HCT116 (cell line): ENCODE measurements at regions not wholly inside any gene's neighbourhood (a gene's known extent, or its start where the extent isn't known, plus 50 kb on each side); places are given as distances from the start of the nearest gene placed in this dataset.

Source experiments
- ATF3 ChIP-seq: IDR thresholded peaks from 2 replicates; pipeline ENCODE4 v1.6.1; 2012
- CBX3 ChIP-seq: IDR thresholded peaks from 2 replicates; pipeline ENCODE4 v1.6.1; 2012; ENCODE audit warnings: low read depth
- CTCF ChIP-seq, 3 experiments: fragments of 200-600 bp in 1 of 3; sonication (generic) in 1 of 3; IDR thresholded peaks in 2 of 3; conservative IDR thresholded peaks in 1 of 3; 2 replicates each; pipeline ENCODE4 v1.5.1; 2012 to 2017; ENCODE audit warnings: low read depth in 2 of 3, low read length in 2 of 3, antibody characterized with exemption in 1 of 3, borderline replicate concordance in 1 of 3, control low read depth in 1 of 3, mild to moderate bottlenecking in 1 of 3, mixed read lengths in 1 of 3, mixed run types in 1 of 3, moderate library complexity in 1 of 3; ENCODE audit not compliant: insufficient read depth in 1 of 3
- EGR1 ChIP-seq: IDR thresholded peaks from 2 replicates; pipeline ENCODE4 v1.6.1; 2012; ENCODE audit warnings: low read depth
- EZH2 ChIP-seq: fragments of 200-600 bp; sonication (generic); IDR thresholded peaks from 2 replicates; pipeline ENCODE4 v1.6.1; 2017; ENCODE audit warnings: antibody characterized with exemption, mixed run types
- MAX ChIP-seq: IDR thresholded peaks from 2 replicates; pipeline ENCODE4 v1.6.1; 2012
- POLR2A ChIP-seq: IDR thresholded peaks from 2 replicates; pipeline ENCODE4 v1.7.0; 2011; ENCODE audit warnings: borderline replicate concordance; ENCODE audit not compliant: insufficient read depth, insufficient read length; ENCODE audit errors: extremely low read depth
- POLR2AphosphoS5 ChIP-seq: IDR thresholded peaks from 2 replicates; pipeline ENCODE4 v1.6.1; 2011; ENCODE audit warnings: mild to moderate bottlenecking, low read depth, low read length, moderate library complexity
- REST ChIP-seq: IDR thresholded peaks from 2 replicates; pipeline ENCODE4 v1.6.1; 2012; ENCODE audit warnings: low read depth
- SP1 ChIP-seq: IDR thresholded peaks from 2 replicates; pipeline ENCODE4 v1.6.1; 2012; ENCODE audit warnings: low read depth
- YY1 ChIP-seq: IDR thresholded peaks from 2 replicates; pipeline ENCODE4 v1.6.1; 2011; ENCODE audit warnings: low read length, low read depth, moderate library complexity, mild to moderate bottlenecking; ENCODE audit not compliant: insufficient replicate concordance; ENCODE audit errors: extremely low read depth
- ZBTB33 ChIP-seq: IDR thresholded peaks from 2 replicates; pipeline ENCODE4 v1.6.1; 2011; ENCODE audit warnings: mild to moderate bottlenecking, low read length, moderate library complexity; ENCODE audit not compliant: insufficient replicate concordance; ENCODE audit errors: extremely low read depth
- ZNF274 ChIP-seq: fragments of 200-500 bp; sonication (Bioruptor generic); IDR thresholded peaks from 2 replicates; pipeline ENCODE4 v1.6.1; 2014; ENCODE audit warnings: mild to moderate bottlenecking, low read depth, low read length, inconsistent platforms

GRCh38 chr4:59904331-59904730 lies 1295.8 kb upstream of the ADGRL3 start:
- no peak for TF ChIP-seq ZNF274
- TF ChIP-seq CTCF (IDR thresholded peaks at IDR 0.05 in 2 of 3, conservative IDR thresholded peaks at IDR 0.05 in 1 of 3; ENCODE audit: borderline replicate concordance in 1 of 3, insufficient read depth in 1 of 3, low read depth in 2 of 3, low read length in 2 of 3) = no peak
- TF ChIP-seq POLR2AphosphoS5 = no peak
- TF ChIP-seq YY1 = no peak
- TF ChIP-seq SP1 = no peak
- TF ChIP-seq REST = no peak
- no peak for TF ChIP-seq POLR2A
- TF ChIP-seq ZBTB33 = no peak
- no peak for TF ChIP-seq EZH2
- TF ChIP-seq CBX3 = no peak
- no peak for TF ChIP-seq ATF3
- TF ChIP-seq MAX = no peak
- TF ChIP-seq EGR1 = no peak
